Heart left ventricle (tissue), 13 donors: ENCODE measurements at regions not wholly inside any gene's neighbourhood (a gene's known extent, or its start where the extent isn't known, plus 50 kb on each side); places are given as distances from the start of the nearest gene placed in this dataset.

Source experiments
- POLR2A ChIP-seq, 2 donors: fragments of 450-650 bp; IDR thresholded peaks; one replicate each; pipeline ENCODE4 v1.6.1; 2017; ENCODE audit warnings: antibody characterized with exemption in 2 of 2, mild to moderate bottlenecking in 2 of 2, moderate library complexity in 2 of 2
- TF ChIP-seq, protein P1 (sequence below), 12 donors: fragments of 200-600 bp; sonication (generic) in 4 of 12; IDR thresholded peaks; one replicate each; pipeline versions ENCODE4 v1.5.0 to v1.8.0; 2018 to 2022; ENCODE audit warnings: antibody characterized with exemption in 12 of 12, mild to moderate bottlenecking in 5 of 12
- donor health status: ischemic (EF 13 %, LVEDD 7.1; RV severe dilation, severe dysfunction).
- donor health status: DM: no; HTN: yes; CAD: no.
- donor health status: DM: no; HTN: no; CAD: no.
- donor health status: ischemic (EF 25% LVEDD 6.9; RV normal size, moderate dysfunction).
- donor health status: ischemic (EF 25% LVEDD 5.7; RV mildly dilated, moderate dysfunction).
- donor health status: ischemic (EF 35%, LVEDD 5.7; RV mildly dilated, moderate dysfunction).
- donor health status: nonischemic (EF 11% LVEDD 7.7; RV severe dilation, severe dysfunction).
- donor health status: DM: yes; HTN: yes; CAD: no.
- donor health status: PGD.
- donor health status: ischemic (EF 29% LVEDD 5.4; RV normal size, mild dysfunction).
- donor health status: nonischemic (EF 23%, LVEDD 6.1; RV moderate dilation, normal function).

DNA sequence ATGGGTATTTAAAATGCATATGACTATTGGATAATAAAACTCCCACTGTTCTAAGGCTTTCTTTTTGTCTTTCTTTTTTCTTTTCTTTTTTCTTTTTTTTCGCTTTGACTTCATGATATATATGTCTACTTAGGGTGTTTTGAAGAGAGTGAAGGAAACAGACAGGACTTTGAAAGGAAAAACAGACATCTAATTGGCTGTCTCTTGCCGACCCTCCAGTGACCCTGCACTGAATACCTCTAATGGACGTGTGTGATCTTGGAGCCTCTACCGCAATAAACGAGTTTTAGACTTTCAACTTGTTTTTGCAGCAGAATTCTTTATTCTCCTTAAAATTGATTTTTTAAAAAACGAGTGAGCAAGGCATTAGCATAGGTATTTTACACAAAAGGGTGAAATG, 158.1 kb upstream of the NR2F2 start:
- TF ChIP-seq, protein P1, sequence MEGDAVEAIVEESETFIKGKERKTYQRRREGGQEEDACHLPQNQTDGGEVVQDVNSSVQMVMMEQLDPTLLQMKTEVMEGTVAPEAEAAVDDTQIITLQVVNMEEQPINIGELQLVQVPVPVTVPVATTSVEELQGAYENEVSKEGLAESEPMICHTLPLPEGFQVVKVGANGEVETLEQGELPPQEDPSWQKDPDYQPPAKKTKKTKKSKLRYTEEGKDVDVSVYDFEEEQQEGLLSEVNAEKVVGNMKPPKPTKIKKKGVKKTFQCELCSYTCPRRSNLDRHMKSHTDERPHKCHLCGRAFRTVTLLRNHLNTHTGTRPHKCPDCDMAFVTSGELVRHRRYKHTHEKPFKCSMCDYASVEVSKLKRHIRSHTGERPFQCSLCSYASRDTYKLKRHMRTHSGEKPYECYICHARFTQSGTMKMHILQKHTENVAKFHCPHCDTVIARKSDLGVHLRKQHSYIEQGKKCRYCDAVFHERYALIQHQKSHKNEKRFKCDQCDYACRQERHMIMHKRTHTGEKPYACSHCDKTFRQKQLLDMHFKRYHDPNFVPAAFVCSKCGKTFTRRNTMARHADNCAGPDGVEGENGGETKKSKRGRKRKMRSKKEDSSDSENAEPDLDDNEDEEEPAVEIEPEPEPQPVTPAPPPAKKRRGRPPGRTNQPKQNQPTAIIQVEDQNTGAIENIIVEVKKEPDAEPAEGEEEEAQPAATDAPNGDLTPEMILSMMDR (IDR thresholded peaks at IDR 0.05) = no peak
- no peak for TF ChIP-seq POLR2A (IDR thresholded peaks at IDR 0.05)
